SK-N-SH treated with all-trans-retinoic acid at 6 μM for 48 hours (cell line): ENCODE measurements at regions not wholly inside any gene's neighbourhood (a gene's known extent, or its start where the extent isn't known, plus 50 kb on each side); places are given as distances from the start of the nearest gene placed in this dataset.

ENCODE experiments used
- ATAC-seq: fragments of 200-7000 bp; cut with Tn5 transposase; 3 replicates; pipeline ENCODE4 v1.9.1; 2020; ENCODE audit warnings: mild to moderate bottlenecking, moderate library complexity
- ARNTL ChIP-seq: fragments of 450-650 bp; formaldehyde crosslinking; IDR thresholded peaks from 2 replicates; pipeline ENCODE4 v1.5.0; 2020; ENCODE audit warnings: low read depth, mild to moderate bottlenecking, moderate library complexity, borderline replicate concordance
- BACH2 ChIP-seq: fragments of 250-450 bp; sonication (Bioruptor Pico); IDR thresholded peaks from 2 replicates; pipeline ENCODE4 v1.9.0; 2021; ENCODE audit warnings: mild to moderate bottlenecking, borderline replicate concordance
- CREB5 ChIP-seq: fragments of 250-450 bp; sonication (Bioruptor Pico); IDR thresholded peaks from 2 replicates; pipeline ENCODE4 v1.5.1; 2020; ENCODE audit warnings: low read depth, mild to moderate bottlenecking, moderate library complexity
- CSDC2 ChIP-seq: fragments of 250-450 bp; sonication (Bioruptor Pico); IDR thresholded peaks from 2 replicates; pipeline ENCODE4 v1.5.0; 2020; ENCODE audit warnings: mild to moderate bottlenecking, moderate library complexity
- CSRNP3 ChIP-seq: fragments of 250-450 bp; sonication (Bioruptor Pico); IDR thresholded peaks from 2 replicates; pipeline ENCODE4 v1.5.1; 2021; ENCODE audit warnings: mild to moderate bottlenecking, moderate library complexity
- ESRRG ChIP-seq: fragments of 250-450 bp; sonication (Bioruptor Pico); IDR thresholded peaks from 2 replicates; pipeline ENCODE4 v1.6.1; 2021; ENCODE audit warnings: mild to moderate bottlenecking
- GLIS3 ChIP-seq: fragments of 250-450 bp; sonication (Bioruptor Pico); IDR thresholded peaks from 2 replicates; pipeline ENCODE4 v1.5.0; 2020; ENCODE audit warnings: mild to moderate bottlenecking, moderate library complexity
- ISL1 ChIP-seq: fragments of 250-450 bp; sonication (Bioruptor Pico); IDR thresholded peaks from 2 replicates; pipeline ENCODE4 v2.1.2; 2022; ENCODE audit warnings: mild to moderate bottlenecking, moderate library complexity
- OSR1 ChIP-seq: fragments of 250-450 bp; sonication (Bioruptor Pico); IDR thresholded peaks from 2 replicates; pipeline ENCODE4 v1.8.0; 2022; ENCODE audit warnings: moderate library complexity, mild to moderate bottlenecking, inconsistent platforms
- PATZ1 ChIP-seq: fragments of 250-450 bp; sonication (Bioruptor Pico); IDR thresholded peaks from 2 replicates; pipeline ENCODE4 v1.8.0; 2020; ENCODE audit warnings: mild to moderate bottlenecking, moderate library complexity, borderline replicate concordance
- PPARA ChIP-seq: fragments of 250-450 bp; sonication (Bioruptor Pico); IDR thresholded peaks from 2 replicates; pipeline ENCODE4 v1.5.0; 2020; ENCODE audit warnings: mild to moderate bottlenecking, borderline replicate concordance
- RARB ChIP-seq: fragments of 250-450 bp; sonication (Bioruptor Pico); IDR thresholded peaks from 2 replicates; pipeline ENCODE4 v1.8.0; 2021; ENCODE audit warnings: mild to moderate bottlenecking, moderate library complexity
- SNAI2 ChIP-seq: fragments of 250-450 bp; sonication (Bioruptor Pico); IDR thresholded peaks from 2 replicates; pipeline ENCODE4 v1.5.0; 2020; ENCODE audit warnings: mild to moderate bottlenecking, moderate library complexity
- TCF4 ChIP-seq: fragments of 250-450 bp; sonication (Bioruptor Pico); IDR thresholded peaks from 2 replicates; pipeline ENCODE4 v1.8.0; 2021; ENCODE audit warnings: mild to moderate bottlenecking, moderate library complexity, borderline replicate concordance
- TOX ChIP-seq: fragments of 250-450 bp; sonication (Bioruptor Pico); IDR thresholded peaks from 2 replicates; pipeline ENCODE4 v1.8.0; 2021; ENCODE audit warnings: mild to moderate bottlenecking, moderate library complexity, borderline replicate concordance
- ZC3H10 ChIP-seq: fragments of 250-450 bp; sonication (Bioruptor Pico); IDR thresholded peaks from 2 replicates; pipeline ENCODE4 v1.5.1; 2021; ENCODE audit warnings: mild to moderate bottlenecking, moderate library complexity
- ZFP3 ChIP-seq: fragments of 250-450 bp; sonication (Bioruptor Pico); IDR thresholded peaks from 2 replicates; pipeline ENCODE4 v1.5.0; 2020; ENCODE audit warnings: mild to moderate bottlenecking, moderate library complexity
- ZFP30 ChIP-seq: fragments of 450-650 bp; formaldehyde crosslinking; IDR thresholded peaks from 2 replicates; pipeline ENCODE4 v1.5.0; 2022; ENCODE audit warnings: mild to moderate bottlenecking, moderate library complexity
- ZNF565 ChIP-seq: fragments of 450-650 bp; formaldehyde crosslinking; conservative IDR thresholded peaks from 2 replicates; pipeline ENCODE4 v1.5.0; 2020; ENCODE audit warnings: low read depth, mild to moderate bottlenecking, moderate library complexity
- ZNF70 ChIP-seq: fragments of 450-650 bp; formaldehyde crosslinking; IDR thresholded peaks from 2 replicates; pipeline ENCODE4 v1.5.0; 2020; ENCODE audit warnings: mild to moderate bottlenecking, moderate library complexity
- ZNF8 ChIP-seq: fragments of 450-650 bp; formaldehyde crosslinking; IDR thresholded peaks from 2 replicates; pipeline ENCODE4 v1.5.0; 2020; ENCODE audit warnings: mild to moderate bottlenecking, moderate library complexity
- TF ChIP-seq, protein P1 (sequence below): fragments of 250-450 bp; sonication (Bioruptor Pico); IDR thresholded peaks from 2 replicates; pipeline ENCODE4 v1.5.0; 2020; ENCODE audit warnings: mild to moderate bottlenecking, moderate library complexity

DNA sequence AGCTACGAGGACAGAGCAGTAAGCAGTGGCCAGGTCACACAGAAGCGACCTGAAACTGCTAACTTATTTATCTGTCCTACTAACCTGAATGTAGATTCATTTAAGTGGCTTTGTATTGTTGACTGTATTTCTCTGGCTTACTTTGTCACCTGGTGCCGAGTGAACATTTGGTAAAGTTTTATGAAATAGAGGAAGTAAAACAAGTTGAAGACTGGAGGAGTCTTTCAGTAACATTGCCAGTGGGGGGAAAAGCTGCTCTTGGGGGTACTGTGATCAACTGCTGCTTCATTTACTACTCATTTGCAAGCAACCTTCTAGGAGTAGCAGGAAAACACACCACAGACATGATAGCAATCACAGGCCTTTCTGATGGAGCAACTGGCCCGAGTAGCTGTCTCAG lies 615.0 kb downstream of the FGF9 start (continued):
- TF ChIP-seq, protein P1, sequence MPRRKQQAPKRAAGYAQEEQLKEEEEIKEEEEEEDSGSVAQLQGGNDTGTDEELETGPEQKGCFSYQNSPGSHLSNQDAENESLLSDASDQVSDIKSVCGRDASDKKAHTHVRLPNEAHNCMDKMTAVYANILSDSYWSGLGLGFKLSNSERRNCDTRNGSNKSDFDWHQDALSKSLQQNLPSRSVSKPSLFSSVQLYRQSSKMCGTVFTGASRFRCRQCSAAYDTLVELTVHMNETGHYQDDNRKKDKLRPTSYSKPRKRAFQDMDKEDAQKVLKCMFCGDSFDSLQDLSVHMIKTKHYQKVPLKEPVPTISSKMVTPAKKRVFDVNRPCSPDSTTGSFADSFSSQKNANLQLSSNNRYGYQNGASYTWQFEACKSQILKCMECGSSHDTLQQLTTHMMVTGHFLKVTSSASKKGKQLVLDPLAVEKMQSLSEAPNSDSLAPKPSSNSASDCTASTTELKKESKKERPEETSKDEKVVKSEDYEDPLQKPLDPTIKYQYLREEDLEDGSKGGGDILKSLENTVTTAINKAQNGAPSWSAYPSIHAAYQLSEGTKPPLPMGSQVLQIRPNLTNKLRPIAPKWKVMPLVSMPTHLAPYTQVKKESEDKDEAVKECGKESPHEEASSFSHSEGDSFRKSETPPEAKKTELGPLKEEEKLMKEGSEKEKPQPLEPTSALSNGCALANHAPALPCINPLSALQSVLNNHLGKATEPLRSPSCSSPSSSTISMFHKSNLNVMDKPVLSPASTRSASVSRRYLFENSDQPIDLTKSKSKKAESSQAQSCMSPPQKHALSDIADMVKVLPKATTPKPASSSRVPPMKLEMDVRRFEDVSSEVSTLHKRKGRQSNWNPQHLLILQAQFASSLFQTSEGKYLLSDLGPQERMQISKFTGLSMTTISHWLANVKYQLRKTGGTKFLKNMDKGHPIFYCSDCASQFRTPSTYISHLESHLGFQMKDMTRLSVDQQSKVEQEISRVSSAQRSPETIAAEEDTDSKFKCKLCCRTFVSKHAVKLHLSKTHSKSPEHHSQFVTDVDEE (CRISPR knock-in tag): no peak
- no peak for TF ChIP-seq OSR1 (CRISPR knock-in tag)
- TF ChIP-seq PPARA (CRISPR knock-in tag): no peak
- no peak for TF ChIP-seq ZFP3
- no peak for TF ChIP-seq PATZ1 (CRISPR knock-in tag)
- no peak for TF ChIP-seq ZC3H10
- no peak for TF ChIP-seq TCF4 (CRISPR knock-in tag)
- no peak for TF ChIP-seq SNAI2
- no peak for TF ChIP-seq ISL1 (CRISPR knock-in tag)
- TF ChIP-seq ZFP30 (CRISPR knock-in tag): no peak
- no peak for TF ChIP-seq ZNF70
- TF ChIP-seq ARNTL (CRISPR knock-in tag): no peak
- no peak for TF ChIP-seq ZNF8

- TF ChIP-seq CSDC2 (CRISPR knock-in tag): no peak
- no peak for TF ChIP-seq ZC3H10
- no peak for TF ChIP-seq ZNF70
- no peak for TF ChIP-seq RARB (CRISPR knock-in tag)
- no peak for TF ChIP-seq BACH2
- TF ChIP-seq, protein P1 (CRISPR knock-in tag): no peak
- TF ChIP-seq CREB5 (CRISPR knock-in tag): no peak
- no peak for TF ChIP-seq PATZ1 (CRISPR knock-in tag)
- no peak for TF ChIP-seq ZNF565 (CRISPR knock-in tag)
- TF ChIP-seq OSR1 (CRISPR knock-in tag): no peak
- TF ChIP-seq CSRNP3: no peak
- TF ChIP-seq ESRRG: no peak
- TF ChIP-seq ZFP3: no peak
- TF ChIP-seq PPARA (CRISPR knock-in tag): no peak
- no peak for TF ChIP-seq TOX (CRISPR knock-in tag)
- no peak for TF ChIP-seq SNAI2
- TF ChIP-seq GLIS3 (CRISPR knock-in tag): no peak
- TF ChIP-seq, all 23 proteins: peak for 0
- ATAC-seq: no peak
Observed at GRCh38 chr13:22286338-22286737, 615.5 kb downstream of the FGF9 start.
